ENCODE measurements at regions not wholly inside any gene's neighbourhood (a gene's known extent, or its start where the extent isn't known, plus 50 kb on each side); places are given as distances from the start of the nearest gene placed in this dataset.

GRCh38 chr21:18498431-18498830, 94.8 kb upstream of the TMPRSS15 start:
- TF ChIP-seq CREB1 (IDR thresholded peaks at IDR 0.05; ENCODE audit: low read depth), result no peak
- TF ChIP-seq TCF12 (IDR thresholded peaks at IDR 0.05; ENCODE audit: low read depth), result no peak
- no peak for TF ChIP-seq TAF1 (IDR thresholded peaks at IDR 0.05; ENCODE audit: low read depth)
- TF ChIP-seq, protein P1, sequence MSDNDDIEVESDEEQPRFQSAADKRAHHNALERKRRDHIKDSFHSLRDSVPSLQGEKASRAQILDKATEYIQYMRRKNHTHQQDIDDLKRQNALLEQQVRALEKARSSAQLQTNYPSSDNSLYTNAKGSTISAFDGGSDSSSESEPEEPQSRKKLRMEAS (IDR thresholded peaks at IDR 0.05), result no peak
- no peak for TF ChIP-seq EGR1 (IDR thresholded peaks at IDR 0.05)
- no peak for TF ChIP-seq FOXM1 (IDR thresholded peaks at IDR 0.05; ENCODE audit: borderline replicate concordance, low read depth)
